ENCODE measurements at regions not wholly inside any gene's neighbourhood (a gene's known extent, or its start where the extent isn't known, plus 50 kb on each side); places are given as distances from the start of the nearest gene placed in this dataset.

- no peaks in the 10 kb centered on the region for H3K36me3 ChIP-seq (ENCODE audit: insufficient read depth, low read length)
- H3K27ac ChIP-seq (ENCODE audit: low read depth, low read length): no peak overlapping the region
- Mint-ChIP-seq H3K9me3 (ENCODE audit: unreplicated experiment) (peaks cover 6% of the 10 kb centered on the region), H3K27me3 (ENCODE audit: low read depth, unreplicated experiment) (peaks cover 2% of the 10 kb centered on the region), H3K4me3 (ENCODE audit: unreplicated experiment) (no peak overlapping the region), H3K4me1 (ENCODE audit: low read depth, unreplicated experiment) (peaks cover 5% of the 10 kb centered on the region), H3K36me3 (ENCODE audit: low read depth, unreplicated experiment) (no peaks in the 10 kb centered on the region), H3K27ac (ENCODE audit: unreplicated experiment) (no peak overlapping the region)
- no peaks in the 10 kb centered on the region for H3K9me3 ChIP-seq (ENCODE audit: insufficient read depth, low read depth, low read length)
- H3K9ac ChIP-seq (ENCODE audit: low read length): no peak overlapping the region
- peaks cover 7% of the 10 kb centered on the region for H3K27me3 ChIP-seq (ENCODE audit: insufficient read depth, low read length)
- DNase-seq (ENCODE audit: low read depth): no peak
- peaks cover 8% of the 10 kb centered on the region for H3K4me1 ChIP-seq (ENCODE audit: insufficient read depth, low read length)
- no peak overlapping the region for H2AFZ ChIP-seq (ENCODE audit: low read depth, low read length)
- no peaks in the 10 kb centered on the region for H4K20me1 ChIP-seq (ENCODE audit: insufficient read depth, low read length)
- no peak for FAIRE-seq
- TF ChIP-seq CTCF (IDR thresholded peaks at IDR 0.05; ENCODE audit: insufficient read depth, low read depth, low read length) (no peak), EZH2 (IDR thresholded peaks at IDR 0.05; ENCODE audit: insufficient read depth, low read length) (no peak)
- no peak overlapping the region for H3K4me3 ChIP-seq (ENCODE audit: insufficient read depth, low read depth, low read length)
- H3K4me2 ChIP-seq (ENCODE audit: low read length): no peak overlapping the region
- no peaks in the 10 kb centered on the region for H3K79me2 ChIP-seq (ENCODE audit: insufficient read depth, low read length)
These were observed 82.2 kb upstream of the NFIB start for GRCh38 chr9:14396171-14396570.

- H4K20me1 ChIP-seq (ENCODE audit: insufficient read depth, low read length): no peaks in the 10 kb centered on the region
- Mint-ChIP-seq H3K27ac (ENCODE audit: unreplicated experiment) (no peak overlapping the region), H3K9me3 (ENCODE audit: unreplicated experiment) (peaks cover 6% of the 10 kb centered on the region), H3K4me3 (ENCODE audit: unreplicated experiment) (no peak overlapping the region), H3K4me1 (ENCODE audit: low read depth, unreplicated experiment) (peaks cover 5% of the 10 kb centered on the region), H3K27me3 (ENCODE audit: low read depth, unreplicated experiment) (peaks cover 2% of the 10 kb centered on the region), H3K36me3 (ENCODE audit: low read depth, unreplicated experiment) (no peaks in the 10 kb centered on the region)
- TF ChIP-seq EZH2 (IDR thresholded peaks at IDR 0.05; ENCODE audit: insufficient read depth, low read length) (no peak), CTCF (IDR thresholded peaks at IDR 0.05; ENCODE audit: insufficient read depth, low read depth, low read length) (no peak)
- H3K4me3 ChIP-seq (ENCODE audit: insufficient read depth, low read depth, low read length): no peak overlapping the region
- no peak overlapping the region for H3K27ac ChIP-seq (ENCODE audit: low read depth, low read length)
- no peak for DNase-seq (ENCODE audit: low read depth)
- no peak overlapping the region for H3K9ac ChIP-seq (ENCODE audit: low read length)
- H3K36me3 ChIP-seq (ENCODE audit: insufficient read depth, low read length): no peaks in the 10 kb centered on the region
- H2AFZ ChIP-seq (ENCODE audit: low read depth, low read length): no peak overlapping the region
- peaks cover 2% of the 10 kb centered on the region for H3K4me1 ChIP-seq (ENCODE audit: insufficient read depth, low read length)
- no peak overlapping the region for H3K4me2 ChIP-seq (ENCODE audit: low read length)
- FAIRE-seq: no peak
- H3K9me3 ChIP-seq (ENCODE audit: insufficient read depth, low read depth, low read length): no peaks in the 10 kb centered on the region
- H3K79me2 ChIP-seq (ENCODE audit: insufficient read depth, low read length): no peaks in the 10 kb centered on the region
- peaks cover 7% of the 10 kb centered on the region for H3K27me3 ChIP-seq (ENCODE audit: insufficient read depth, low read length)
These were observed 81.6 kb upstream of the NFIB start for GRCh38 chr9:14395317-14396082.

- H3K27me3 ChIP-seq (ENCODE audit: insufficient read depth, low read length): peaks cover 4% of the 10 kb centered on the region
- no peak overlapping the region for H3K4me3 ChIP-seq (ENCODE audit: insufficient read depth, low read depth, low read length)
- Mint-ChIP-seq H3K4me3 (ENCODE audit: unreplicated experiment) (no peak overlapping the region), H3K4me1 (ENCODE audit: low read depth, unreplicated experiment) (peaks cover 2% of the 10 kb centered on the region), H3K36me3 (ENCODE audit: low read depth, unreplicated experiment) (no peaks in the 10 kb centered on the region), H3K9me3 (ENCODE audit: unreplicated experiment) (peaks cover 6% of the 10 kb centered on the region), H3K27me3 (ENCODE audit: low read depth, unreplicated experiment) (peaks cover 2% of the 10 kb centered on the region), H3K27ac (ENCODE audit: unreplicated experiment) (no peak overlapping the region)
- H2AFZ ChIP-seq (ENCODE audit: low read depth, low read length): no peak overlapping the region
- H3K4me2 ChIP-seq (ENCODE audit: low read length): no peak overlapping the region
- no peak overlapping the region for H3K27ac ChIP-seq (ENCODE audit: low read depth, low read length)
- H3K9me3 ChIP-seq (ENCODE audit: insufficient read depth, low read depth, low read length): no peaks in the 10 kb centered on the region
- no peak overlapping the region for H3K9ac ChIP-seq (ENCODE audit: low read length)
- no peaks in the 10 kb centered on the region for H4K20me1 ChIP-seq (ENCODE audit: insufficient read depth, low read length)
- H3K36me3 ChIP-seq (ENCODE audit: insufficient read depth, low read length): no peaks in the 10 kb centered on the region
- no peak for TF ChIP-seq CTCF (IDR thresholded peaks at IDR 0.05; ENCODE audit: insufficient read depth, low read depth, low read length)
- TF ChIP-seq EZH2 (IDR thresholded peaks at IDR 0.05; ENCODE audit: insufficient read depth, low read length): no peak
- no peaks in the 10 kb centered on the region for H3K79me2 ChIP-seq (ENCODE audit: insufficient read depth, low read length)
- no peak for DNase-seq (ENCODE audit: low read depth)
- FAIRE-seq: no peak
- H3K4me1 ChIP-seq (ENCODE audit: insufficient read depth, low read length): no peaks in the 10 kb centered on the region
These were observed 79.5 kb upstream of the NFIB start for GRCh38 chr9:14393418-14393817.
